ENCODE measurements at regions not wholly inside any gene's neighbourhood (a gene's known extent, or its start where the extent isn't known, plus 50 kb on each side); places are given as distances from the start of the nearest gene placed in this dataset.

GRCh38 chr7:35398518-35398917, 144.6 kb upstream of the TBX20 start:
- Histone ChIP-seq H3K9ac (ENCODE audit: low read depth, low read length) (no peak overlapping the region), H4K20me1 (ENCODE audit: insufficient read depth, low read length) (no peaks in the 10 kb centered on the region; the same call in 1 of the 2 replicates), H3K79me2 (ENCODE audit: insufficient read depth, low read length) (no peaks in the 10 kb centered on the region), H3K36me3 (ENCODE audit: insufficient read depth, low read length) (no peaks in the 10 kb centered on the region), H2AFZ (ENCODE audit: low read depth, low read length) (no peak overlapping the region), H3K9me3 (ENCODE audit: insufficient read depth, low read length, severe bottlenecking) (no peaks in the 10 kb centered on the region), H3K4me1 (ENCODE audit: insufficient read depth, low read length) (no peaks in the 10 kb centered on the region), H3K27ac (ENCODE audit: low read length) (no peak overlapping the region), H3K4me3 (ENCODE audit: low read depth in 1 of 2, low read length in 2 of 2) (no peak overlapping the region), H3K27me3 (ENCODE audit: insufficient read depth, low read length, poor library complexity) (peaks cover 8% of the 10 kb centered on the region), H3K4me2 (ENCODE audit: insufficient read depth, low read length) (no peak overlapping the region)
- DNase-seq: no peak
- no peak for TF ChIP-seq EZH2 (IDR thresholded peaks at IDR 0.05; ENCODE audit: borderline replicate concordance, low read depth, low read length, severe bottlenecking)
- no peak for TF ChIP-seq CTCF (IDR thresholded peaks at IDR 0.05; ENCODE audit: borderline replicate concordance, extremely low read depth, low read length, poor library complexity, severe bottlenecking)
- no peak for ATAC-seq (ENCODE audit: insufficient read depth, low read depth)

DNA sequence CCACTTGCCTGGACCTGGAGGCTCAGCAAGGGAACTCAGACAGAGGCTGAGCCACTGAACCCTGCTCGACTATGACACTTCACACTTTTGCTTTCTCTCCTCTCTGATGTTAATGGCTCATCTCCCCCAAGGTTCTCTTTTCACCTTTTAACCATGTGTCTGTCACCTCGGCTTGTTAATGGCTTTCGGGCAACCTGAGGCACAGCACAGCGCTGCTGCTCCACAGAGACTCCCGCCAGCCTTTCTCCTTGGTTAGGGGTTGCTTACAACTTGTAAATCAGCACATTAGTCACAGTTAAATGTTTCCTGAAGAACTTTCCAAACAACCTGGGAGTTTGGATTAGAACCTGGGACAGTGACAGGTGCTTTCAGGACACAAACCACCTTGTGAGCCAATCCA, 136.2 kb upstream of the TBX20 start:
- no peak overlapping the region for H3K4me2 ChIP-seq (ENCODE audit: insufficient read depth, low read length)
- H3K4me1 ChIP-seq (ENCODE audit: insufficient read depth, low read length): no peaks in the 10 kb centered on the region
- no peak overlapping the region for H3K9ac ChIP-seq (ENCODE audit: low read depth, low read length)
- no peak overlapping the region for H3K27ac ChIP-seq (ENCODE audit: low read length)
- no peak for DNase-seq
- H3K9me3 ChIP-seq (ENCODE audit: insufficient read depth, low read length, severe bottlenecking): no peaks in the 10 kb centered on the region
- peaks cover 16% of the 10 kb centered on the region for H3K27me3 ChIP-seq (ENCODE audit: insufficient read depth, low read length, poor library complexity)
- H3K36me3 ChIP-seq (ENCODE audit: insufficient read depth, low read length): no peaks in the 10 kb centered on the region
- H3K4me3 ChIP-seq (ENCODE audit: low read depth in 1 of 2, low read length in 2 of 2): no peak overlapping the region
- H4K20me1 ChIP-seq (ENCODE audit: insufficient read depth, low read length): no peaks in the 10 kb centered on the region
- no peak for ATAC-seq (ENCODE audit: insufficient read depth, low read depth)
- TF ChIP-seq EZH2 (IDR thresholded peaks at IDR 0.05; ENCODE audit: borderline replicate concordance, low read depth, low read length, severe bottlenecking): no peak
- no peak overlapping the region for H2AFZ ChIP-seq (ENCODE audit: low read depth, low read length)
- H3K79me2 ChIP-seq (ENCODE audit: insufficient read depth, low read length): no peaks in the 10 kb centered on the region

- no peak overlapping the region for H3K4me2 ChIP-seq (ENCODE audit: insufficient read depth, low read length)
- H3K27ac ChIP-seq (ENCODE audit: low read length): no peak overlapping the region
- no peak for ATAC-seq (ENCODE audit: insufficient read depth, low read depth)
- H3K4me3 ChIP-seq (ENCODE audit: low read depth in 1 of 2, low read length in 2 of 2): no peak overlapping the region
- peaks cover 18% of the 10 kb centered on the region for H3K27me3 ChIP-seq (ENCODE audit: insufficient read depth, low read length, poor library complexity)
- H4K20me1 ChIP-seq (ENCODE audit: insufficient read depth, low read length): no peaks in the 10 kb centered on the region
- no peaks in the 10 kb centered on the region for H3K79me2 ChIP-seq (ENCODE audit: insufficient read depth, low read length)
- no peaks in the 10 kb centered on the region for H3K4me1 ChIP-seq (ENCODE audit: insufficient read depth, low read length)
- H3K36me3 ChIP-seq (ENCODE audit: insufficient read depth, low read length): no peaks in the 10 kb centered on the region
- H3K9ac ChIP-seq (ENCODE audit: low read depth, low read length): no peak overlapping the region
- TF ChIP-seq EZH2 (IDR thresholded peaks at IDR 0.05; ENCODE audit: borderline replicate concordance, low read depth, low read length, severe bottlenecking): no peak
- no peak for TF ChIP-seq CTCF (IDR thresholded peaks at IDR 0.05; ENCODE audit: borderline replicate concordance, extremely low read depth, low read length, poor library complexity, severe bottlenecking)
- no peaks in the 10 kb centered on the region for H3K9me3 ChIP-seq (ENCODE audit: insufficient read depth, low read length, severe bottlenecking)
- no peak for DNase-seq
- H2AFZ ChIP-seq (ENCODE audit: low read depth, low read length): no peak overlapping the region
Measured at GRCh38 chr7:35389636-35390035, 135.7 kb upstream of the TBX20 start.

- Histone ChIP-seq H3K4me3 (ENCODE audit: low read depth in 1 of 2, low read length in 2 of 2) (no peak overlapping the region), H3K9me3 (ENCODE audit: insufficient read depth, low read length, severe bottlenecking) (no peaks in the 10 kb centered on the region), H3K27ac (ENCODE audit: low read length) (no peak overlapping the region), H3K27me3 (ENCODE audit: insufficient read depth, low read length, poor library complexity) (peaks cover 9% of the 10 kb centered on the region), H3K4me2 (ENCODE audit: insufficient read depth, low read length) (no peak overlapping the region), H2AFZ (ENCODE audit: low read depth, low read length) (no peak overlapping the region), H4K20me1 (ENCODE audit: insufficient read depth, low read length) (no peaks in the 10 kb centered on the region), H3K36me3 (ENCODE audit: insufficient read depth, low read length) (no peaks in the 10 kb centered on the region), H3K9ac (ENCODE audit: low read depth, low read length) (no peak overlapping the region), H3K4me1 (ENCODE audit: insufficient read depth, low read length) (no peaks in the 10 kb centered on the region), H3K79me2 (ENCODE audit: insufficient read depth, low read length) (no peaks in the 10 kb centered on the region)
- DNase-seq: no peak
- TF ChIP-seq CTCF (IDR thresholded peaks at IDR 0.05; ENCODE audit: borderline replicate concordance, extremely low read depth, low read length, poor library complexity, severe bottlenecking) (no peak), EZH2 (IDR thresholded peaks at IDR 0.05; ENCODE audit: borderline replicate concordance, low read depth, low read length, severe bottlenecking) (no peak)
- no peak for ATAC-seq (ENCODE audit: insufficient read depth, low read depth)
Measured at GRCh38 chr7:35386816-35387706, 133.2 kb upstream of the TBX20 start.

Measured in DND-41 (cell line).